Neural cell (in vitro differentiated cells): ENCODE measurements at regions not wholly inside any gene's neighbourhood (a gene's known extent, or its start where the extent isn't known, plus 50 kb on each side); places are given as distances from the start of the nearest gene placed in this dataset.

Experiments used
- H2AFZ ChIP-seq: fragments of 200-600, 300-800 bp; sonication (generic), shearing (Covaris generic); 2 replicates; pipeline ENCODE4 v1.6.0; 2014; ENCODE audit warnings: low read depth, mild to moderate bottlenecking, antibody characterized with exemption, low read length, moderate library complexity
- H3F3A ChIP-seq: fragments of 200-600 bp; shearing (Covaris generic); 2 replicates; pipeline ENCODE4 v1.6.1; 2016; ENCODE audit warnings: mild to moderate bottlenecking, moderate library complexity, mixed read lengths, antibody characterized with exemption, low read length; ENCODE audit not compliant: insufficient read depth, poor library complexity, severe bottlenecking
- H3K27ac ChIP-seq: fragments of 200-600, 300-800 bp; sonication (generic), shearing (Covaris generic); 2 replicates; pipeline ENCODE4 v1.5.1; 2014; ENCODE audit warnings: mild to moderate bottlenecking, low read length, moderate library complexity
- H3K27me3 ChIP-seq: fragments of 300-800, 200-600 bp; sonication (generic), shearing (Covaris generic); 2 replicates; pipeline ENCODE4 v1.6.0; 2014; ENCODE audit warnings: mild to moderate bottlenecking, low read depth, low read length, moderate library complexity; ENCODE audit not compliant: insufficient read depth
- H3K36me3 ChIP-seq: fragments of 300-800, 200-600 bp; sonication (generic), shearing (Covaris generic); 2 replicates; pipeline ENCODE4 v1.5.1; 2014; ENCODE audit warnings: mild to moderate bottlenecking, antibody characterized with exemption, low read length, moderate library complexity; ENCODE audit not compliant: insufficient read depth
- H3K4me2 ChIP-seq: fragments of 300-800, 200-600 bp; sonication (generic), shearing (Covaris generic); 2 replicates; pipeline ENCODE4 v1.6.0; 2014; ENCODE audit warnings: mild to moderate bottlenecking, low read length
- H3K4me3 ChIP-seq: fragments of 300-800, 200-600 bp; sonication (generic), shearing (Covaris generic); 2 replicates; pipeline ENCODE4 v1.5.1; 2014; ENCODE audit warnings: mild to moderate bottlenecking, low read length, moderate library complexity
- H3K79me2 ChIP-seq: fragments of 200-600 bp; shearing (Covaris generic); replicated peaks from 2 replicates; pipeline ENCODE4 v1.6.0; 2014; ENCODE audit warnings: mild to moderate bottlenecking, low read length, moderate library complexity; ENCODE audit not compliant: insufficient read depth
- H3K9ac ChIP-seq: fragments of 300-800, 200-600 bp; sonication (generic), shearing (Covaris generic); 2 replicates; pipeline ENCODE4 v1.6.1; 2016; ENCODE audit warnings: mild to moderate bottlenecking, low read length, mixed read lengths
- H3K9me2 ChIP-seq: fragments of 200-600 bp; shearing (Covaris generic); 2 replicates; pipeline ENCODE4 v1.6.1; 2016; ENCODE audit warnings: mild to moderate bottlenecking, low read length, mixed read lengths; ENCODE audit not compliant: insufficient read depth
- H3K9me3 ChIP-seq: fragments of 200-600, 300-800 bp; sonication (generic), shearing (Covaris generic); 2 replicates; pipeline ENCODE4 v1.6.1; 2016; ENCODE audit warnings: mild to moderate bottlenecking, mixed run types, low read length, moderate library complexity, mixed read lengths
- H4K20me1 ChIP-seq: fragments of 200-600 bp; shearing (Covaris generic); 2 replicates; pipeline ENCODE4 v1.6.1; 2016; ENCODE audit warnings: mild to moderate bottlenecking, mixed run types; ENCODE audit not compliant: insufficient read depth
- EP300 ChIP-seq: fragments of 450-650 bp; conservative IDR thresholded peaks from 2 replicates; pipeline ENCODE4 v1.6.1; 2014; ENCODE audit warnings: antibody characterized with exemption, mild to moderate bottlenecking, moderate library complexity; ENCODE audit not compliant: poor library complexity, severe bottlenecking
- EZH2 ChIP-seq: fragments of 200-600, 300-800 bp; shearing (Covaris generic), sonication (generic); IDR thresholded peaks from 2 replicates; pipeline ENCODE4 v1.6.1; 2014; ENCODE audit warnings: antibody characterized with exemption, low read length, borderline replicate concordance, mild to moderate bottlenecking; ENCODE audit not compliant: insufficient read depth, poor library complexity, severe bottlenecking
- MXI1 ChIP-seq: fragments of 450-650 bp; conservative IDR thresholded peaks from 2 replicates; pipeline ENCODE4 v1.6.1; 2014; ENCODE audit warnings: antibody characterized with exemption, mild to moderate bottlenecking; ENCODE audit not compliant: poor library complexity, severe bottlenecking
- POLR2AphosphoS5 ChIP-seq: IDR thresholded peaks from 2 replicates; pipeline ENCODE4 v1.6.1; 2012
- RAD21 ChIP-seq: fragments of 450-650 bp; conservative IDR thresholded peaks from 2 replicates; pipeline ENCODE4 v1.6.1; 2014; ENCODE audit warnings: antibody characterized with exemption, mild to moderate bottlenecking, moderate library complexity
- SMC3 ChIP-seq: fragments of 450-650 bp; conservative IDR thresholded peaks from 2 replicates; pipeline ENCODE4 v1.6.1; 2014; ENCODE audit warnings: antibody characterized with exemption, mild to moderate bottlenecking, moderate library complexity; ENCODE audit not compliant: poor library complexity
- TAF1 ChIP-seq: IDR thresholded peaks from 2 replicates; pipeline ENCODE4 v1.6.1; 2012; ENCODE audit warnings: low read depth
- TF ChIP-seq, protein P1 (sequence below): fragments of 450-650 bp; IDR thresholded peaks from 2 replicates; pipeline ENCODE4 v1.5.1; 2014; ENCODE audit warnings: antibody characterized with exemption, mild to moderate bottlenecking, moderate library complexity; ENCODE audit not compliant: poor library complexity, severe bottlenecking
- TF ChIP-seq, protein P2 (sequence below): IDR thresholded peaks from 2 replicates; pipeline ENCODE4 v1.6.1; 2012; ENCODE audit warnings: borderline replicate concordance

DNA sequence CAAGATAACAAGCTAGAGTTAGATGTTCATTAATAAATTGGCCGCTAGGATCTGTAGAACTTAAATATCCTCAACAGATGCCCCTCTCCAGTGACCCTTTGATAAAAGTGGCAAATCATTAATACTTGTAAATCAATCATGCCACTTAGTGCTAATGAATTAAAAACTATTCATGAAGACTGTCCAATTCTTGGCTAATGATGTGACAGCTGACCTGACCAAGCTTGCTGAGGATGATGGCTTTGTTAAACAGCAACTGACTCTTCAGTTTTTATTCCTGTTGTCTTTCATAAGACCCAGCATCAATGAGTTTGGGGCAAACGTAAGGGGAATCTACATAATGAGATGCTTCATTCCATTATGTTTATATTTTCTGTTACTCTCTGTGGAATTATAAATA lies 396.8 kb upstream of the NMUR2 start:
- no peaks in the 10 kb centered on the region for H4K20me1 ChIP-seq
- no peaks in the 10 kb centered on the region for H3K9me2 ChIP-seq
- no peaks in the 10 kb centered on the region for H3F3A ChIP-seq
- no peaks in the 10 kb centered on the region for H3K79me2 ChIP-seq
- H3K4me3 ChIP-seq: no peak overlapping the region
- no peak overlapping the region for H2AFZ ChIP-seq
- H3K9ac ChIP-seq: no peak overlapping the region
- no peaks in the 10 kb centered on the region for H3K27me3 ChIP-seq
- H3K4me2 ChIP-seq: no peak overlapping the region
- no peaks in the 10 kb centered on the region for H3K9me3 ChIP-seq
- TF ChIP-seq, protein P1, sequence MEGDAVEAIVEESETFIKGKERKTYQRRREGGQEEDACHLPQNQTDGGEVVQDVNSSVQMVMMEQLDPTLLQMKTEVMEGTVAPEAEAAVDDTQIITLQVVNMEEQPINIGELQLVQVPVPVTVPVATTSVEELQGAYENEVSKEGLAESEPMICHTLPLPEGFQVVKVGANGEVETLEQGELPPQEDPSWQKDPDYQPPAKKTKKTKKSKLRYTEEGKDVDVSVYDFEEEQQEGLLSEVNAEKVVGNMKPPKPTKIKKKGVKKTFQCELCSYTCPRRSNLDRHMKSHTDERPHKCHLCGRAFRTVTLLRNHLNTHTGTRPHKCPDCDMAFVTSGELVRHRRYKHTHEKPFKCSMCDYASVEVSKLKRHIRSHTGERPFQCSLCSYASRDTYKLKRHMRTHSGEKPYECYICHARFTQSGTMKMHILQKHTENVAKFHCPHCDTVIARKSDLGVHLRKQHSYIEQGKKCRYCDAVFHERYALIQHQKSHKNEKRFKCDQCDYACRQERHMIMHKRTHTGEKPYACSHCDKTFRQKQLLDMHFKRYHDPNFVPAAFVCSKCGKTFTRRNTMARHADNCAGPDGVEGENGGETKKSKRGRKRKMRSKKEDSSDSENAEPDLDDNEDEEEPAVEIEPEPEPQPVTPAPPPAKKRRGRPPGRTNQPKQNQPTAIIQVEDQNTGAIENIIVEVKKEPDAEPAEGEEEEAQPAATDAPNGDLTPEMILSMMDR: no peak
- TF ChIP-seq POLR2AphosphoS5 (no peak), EZH2 (no peak), EP300 (no peak), SMC3 (no peak), TAF1 (no peak)
- TF ChIP-seq, protein P2, sequence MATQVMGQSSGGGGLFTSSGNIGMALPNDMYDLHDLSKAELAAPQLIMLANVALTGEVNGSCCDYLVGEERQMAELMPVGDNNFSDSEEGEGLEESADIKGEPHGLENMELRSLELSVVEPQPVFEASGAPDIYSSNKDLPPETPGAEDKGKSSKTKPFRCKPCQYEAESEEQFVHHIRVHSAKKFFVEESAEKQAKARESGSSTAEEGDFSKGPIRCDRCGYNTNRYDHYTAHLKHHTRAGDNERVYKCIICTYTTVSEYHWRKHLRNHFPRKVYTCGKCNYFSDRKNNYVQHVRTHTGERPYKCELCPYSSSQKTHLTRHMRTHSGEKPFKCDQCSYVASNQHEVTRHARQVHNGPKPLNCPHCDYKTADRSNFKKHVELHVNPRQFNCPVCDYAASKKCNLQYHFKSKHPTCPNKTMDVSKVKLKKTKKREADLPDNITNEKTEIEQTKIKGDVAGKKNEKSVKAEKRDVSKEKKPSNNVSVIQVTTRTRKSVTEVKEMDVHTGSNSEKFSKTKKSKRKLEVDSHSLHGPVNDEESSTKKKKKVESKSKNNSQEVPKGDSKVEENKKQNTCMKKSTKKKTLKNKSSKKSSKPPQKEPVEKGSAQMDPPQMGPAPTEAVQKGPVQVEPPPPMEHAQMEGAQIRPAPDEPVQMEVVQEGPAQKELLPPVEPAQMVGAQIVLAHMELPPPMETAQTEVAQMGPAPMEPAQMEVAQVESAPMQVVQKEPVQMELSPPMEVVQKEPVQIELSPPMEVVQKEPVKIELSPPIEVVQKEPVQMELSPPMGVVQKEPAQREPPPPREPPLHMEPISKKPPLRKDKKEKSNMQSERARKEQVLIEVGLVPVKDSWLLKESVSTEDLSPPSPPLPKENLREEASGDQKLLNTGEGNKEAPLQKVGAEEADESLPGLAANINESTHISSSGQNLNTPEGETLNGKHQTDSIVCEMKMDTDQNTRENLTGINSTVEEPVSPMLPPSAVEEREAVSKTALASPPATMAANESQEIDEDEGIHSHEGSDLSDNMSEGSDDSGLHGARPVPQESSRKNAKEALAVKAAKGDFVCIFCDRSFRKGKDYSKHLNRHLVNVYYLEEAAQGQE: no peak
- no peaks in the 10 kb centered on the region for H3K36me3 ChIP-seq
- H3K27ac ChIP-seq: no peak overlapping the region

DNA sequence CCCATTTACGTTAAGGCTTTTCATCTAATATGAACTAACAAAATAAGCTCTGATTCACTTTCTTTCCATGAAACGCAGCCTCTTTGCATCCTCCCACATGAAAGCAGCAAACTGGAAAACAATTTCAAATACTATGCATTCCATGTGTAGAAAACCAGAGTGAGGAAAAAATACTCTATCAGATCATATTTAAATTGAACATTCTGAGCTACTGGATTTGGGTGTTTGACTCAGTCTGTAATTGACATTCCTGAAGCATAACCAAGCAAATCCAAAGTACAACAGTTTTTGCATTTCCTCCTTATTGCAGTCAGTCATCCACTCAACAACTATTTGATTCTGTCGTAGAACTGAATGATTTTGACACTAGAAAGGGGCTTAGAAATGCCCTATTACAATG lies 399.1 kb upstream of the NMUR2 start:
- no peak overlapping the region for H3K4me2 ChIP-seq
- H3K9me2 ChIP-seq: no peaks in the 10 kb centered on the region
- no peaks in the 10 kb centered on the region for H3K27me3 ChIP-seq
- H3K9ac ChIP-seq: no peak overlapping the region
- H3K36me3 ChIP-seq: no peaks in the 10 kb centered on the region
- H2AFZ ChIP-seq: no peak overlapping the region
- H4K20me1 ChIP-seq: no peaks in the 10 kb centered on the region
- H3K9me3 ChIP-seq: no peaks in the 10 kb centered on the region
- no peak overlapping the region for H3K4me3 ChIP-seq
- H3K79me2 ChIP-seq: no peaks in the 10 kb centered on the region
- no peak for TF ChIP-seq EP300
- TF ChIP-seq RAD21: no peak
- no peak for TF ChIP-seq POLR2AphosphoS5
- no peak for TF ChIP-seq TAF1
- TF ChIP-seq SMC3: no peak
- no peak for TF ChIP-seq EZH2
- TF ChIP-seq, protein P2: no peak
- TF ChIP-seq MXI1: no peak
- TF ChIP-seq, protein P1: no peak
- H3F3A ChIP-seq: no peaks in the 10 kb centered on the region
- H3K27ac ChIP-seq: no peak overlapping the region
